Ectodermal cell (in vitro differentiated cells): ENCODE measurements at regions not wholly inside any gene's neighbourhood (a gene's known extent, or its start where the extent isn't known, plus 50 kb on each side); places are given as distances from the start of the nearest gene placed in this dataset.

Source experiments
- H3K27ac ChIP-seq: 2 replicates; pipeline ENCODE4 v1.7.0; 2013; ENCODE audit warnings: mild to moderate bottlenecking, low read depth, low read length; ENCODE audit not compliant: insufficient read depth, poor library complexity, severe bottlenecking
- H3K27me3 ChIP-seq: 2 replicates; pipeline ENCODE4 v1.7.0; 2013; ENCODE audit warnings: mild to moderate bottlenecking, low read length; ENCODE audit not compliant: insufficient read depth, control insufficient read depth, poor library complexity, severe bottlenecking
- H3K36me3 ChIP-seq: one replicate; pipeline ENCODE4 v1.7.0; 2013; ENCODE audit warnings: low read length; ENCODE audit not compliant: control insufficient read depth, insufficient read depth
- H3K4me1 ChIP-seq: one replicate; pipeline ENCODE4 v1.7.0; 2013; ENCODE audit warnings: low read length; ENCODE audit not compliant: control insufficient read depth, insufficient read depth
- H3K4me3 ChIP-seq: 2 replicates; pipeline ENCODE4 v1.7.0; 2013; ENCODE audit warnings: low read depth, low read length, control low read depth; ENCODE audit not compliant: insufficient read depth
- H3K9me3 ChIP-seq: 2 replicates; pipeline ENCODE4 v1.7.0; 2013; ENCODE audit warnings: mild to moderate bottlenecking, low read length, moderate library complexity; ENCODE audit not compliant: control insufficient read depth
- WGBS, 2 experiments: methylation state at CpG; one replicate each; pipeline ENCODE4 v1.1.7; 2013; ENCODE audit warnings: missing lambda C conversion rate in 2 of 2; 5-methylcytosine and 5-hydroxymethylcytosine counted together

DNA sequence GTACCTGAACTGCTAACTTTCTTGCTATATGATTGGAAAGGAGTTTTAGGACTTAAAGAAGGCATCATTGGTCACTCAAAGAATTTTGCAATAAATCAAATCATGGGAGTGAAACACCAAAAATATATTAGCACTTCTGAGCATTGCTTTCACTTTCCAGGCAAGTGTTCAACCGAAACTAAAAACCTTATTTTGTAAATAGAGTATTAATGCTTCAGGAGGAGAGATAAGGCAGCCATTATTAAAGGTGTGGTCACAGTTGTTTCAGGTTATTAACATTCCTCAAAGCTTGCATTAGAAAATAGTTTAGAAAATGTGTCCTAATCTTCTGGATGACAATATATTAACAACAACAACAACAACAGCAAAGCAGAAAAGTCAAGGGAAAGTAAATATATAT lies 92.3 kb upstream of the TLL1 start:
- Histone ChIP-seq H3K36me3 (no peaks in the 10 kb centered on the region), H3K9me3 (no peaks in the 10 kb centered on the region), H3K27ac (no peak overlapping the region), H3K4me1 (no peaks in the 10 kb centered on the region), H3K4me3 (no peak overlapping the region), H3K27me3 (no peaks in the 10 kb centered on the region)
- whole genome bisulfite sequencing, 2 experiments, result 80 to 86% methylated on average over 1 of the region's 1 CpG

DNA sequence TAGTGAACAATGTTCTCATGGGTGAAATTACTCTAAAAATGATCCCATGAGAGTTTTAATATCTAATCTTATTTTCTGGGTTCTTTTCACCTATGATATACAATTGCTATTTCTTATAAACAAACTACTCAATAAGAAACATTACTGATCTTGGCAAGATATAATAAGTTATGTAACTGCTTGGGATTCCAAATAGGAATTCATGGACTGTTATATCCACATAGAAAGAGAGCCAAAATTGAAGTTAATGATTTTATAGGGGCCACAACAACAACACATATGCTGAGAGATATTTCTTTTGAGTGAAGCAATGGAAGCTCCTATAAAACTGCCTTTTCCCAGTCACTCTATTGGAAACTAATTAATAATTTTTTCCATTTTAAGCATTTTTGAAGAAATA lies 90.4 kb upstream of the TLL1 start:
- Histone ChIP-seq H3K36me3 (no peaks in the 10 kb centered on the region), H3K9me3 (no peaks in the 10 kb centered on the region), H3K4me3 (no peak overlapping the region), H3K27ac (no peak overlapping the region), H3K27me3 (no peaks in the 10 kb centered on the region), H3K4me1 (no peaks in the 10 kb centered on the region)

DNA sequence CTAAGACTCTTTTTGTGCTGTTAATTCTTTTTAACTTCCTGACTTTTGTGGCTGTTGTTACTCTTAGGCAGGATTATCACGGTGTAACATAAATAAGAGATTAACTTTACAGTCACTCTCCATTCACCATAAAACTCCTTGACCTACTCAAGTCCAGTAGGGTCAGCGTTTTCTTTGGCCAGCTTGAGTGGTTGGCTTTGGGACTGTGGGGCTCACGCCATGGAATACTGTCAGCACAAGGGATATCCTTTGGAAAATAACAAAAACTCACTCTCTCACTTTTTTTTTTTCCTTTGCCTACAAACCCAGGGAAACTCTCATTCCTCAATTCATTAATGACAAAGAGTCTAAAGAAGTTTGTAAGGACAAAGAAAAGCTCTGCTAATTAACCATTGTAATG lies 89.4 kb upstream of the TLL1 start:
- H3K4me1 ChIP-seq, result no peaks in the 10 kb centered on the region
- H3K9me3 ChIP-seq, result no peaks in the 10 kb centered on the region
- H3K4me3 ChIP-seq, result no peak overlapping the region
- H3K27ac ChIP-seq, result no peak overlapping the region
- WGBS, 2 experiments, result 58 to 69% methylated on average over 3 of the region's 3 CpGs
- no peaks in the 10 kb centered on the region for H3K36me3 ChIP-seq
- no peaks in the 10 kb centered on the region for H3K27me3 ChIP-seq

DNA sequence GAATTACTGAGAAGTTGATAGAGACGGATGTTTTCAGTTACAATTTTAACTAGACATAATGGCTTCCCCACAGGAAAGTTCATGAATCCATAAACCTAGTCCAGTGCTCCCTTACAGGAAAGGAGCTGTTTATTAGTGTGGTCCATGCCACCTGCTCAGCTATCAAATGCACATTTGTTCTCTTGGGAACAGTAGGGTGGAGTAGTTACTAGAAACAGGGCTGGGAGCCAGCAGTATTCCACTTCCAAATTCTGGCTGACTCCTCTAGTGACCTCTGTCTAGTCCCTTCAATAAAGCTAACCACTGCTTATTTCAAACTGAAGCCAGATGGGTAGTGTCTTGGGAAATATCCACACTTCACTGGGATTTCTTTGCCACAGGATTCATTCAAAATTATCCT lies 88.4 kb upstream of the TLL1 start:
- Histone ChIP-seq H3K27me3 (no peaks in the 10 kb centered on the region), H3K4me1 (no peaks in the 10 kb centered on the region), H3K36me3 (no peaks in the 10 kb centered on the region), H3K9me3 (no peaks in the 10 kb centered on the region), H3K4me3 (no peak overlapping the region), H3K27ac (no peak overlapping the region)
- WGBS, 2 experiments, result 93 to 100% methylated on average over 1 of the region's 1 CpG

DNA sequence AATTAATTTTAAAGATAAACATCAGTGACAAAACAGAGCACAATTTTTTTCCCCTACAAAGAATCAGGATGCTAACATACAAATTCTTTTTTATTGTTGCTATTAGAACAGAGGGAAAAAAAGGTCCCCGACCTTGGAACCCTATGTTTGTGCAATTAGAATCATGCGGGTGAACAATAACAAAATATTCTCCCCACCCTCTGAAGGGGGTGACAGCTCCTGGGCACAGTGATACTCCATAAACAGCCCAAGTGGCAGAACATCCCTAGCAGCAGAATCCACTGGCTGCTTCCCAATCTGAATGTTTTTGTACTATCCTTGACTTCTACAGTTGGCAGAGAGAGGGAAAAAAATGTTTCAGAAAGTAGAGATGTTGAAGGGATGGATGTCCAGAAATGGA lies 87.7 kb upstream of the TLL1 start:
- no peaks in the 10 kb centered on the region for H3K36me3 ChIP-seq
- WGBS, 2 experiments, result 88 to 100% methylated on average over 1 to 2 of the region's 2 CpGs
- no peaks in the 10 kb centered on the region for H3K27me3 ChIP-seq
- no peak overlapping the region for H3K27ac ChIP-seq
- no peaks in the 10 kb centered on the region for H3K4me1 ChIP-seq
- H3K4me3 ChIP-seq, result no peak overlapping the region
- no peaks in the 10 kb centered on the region for H3K9me3 ChIP-seq

DNA sequence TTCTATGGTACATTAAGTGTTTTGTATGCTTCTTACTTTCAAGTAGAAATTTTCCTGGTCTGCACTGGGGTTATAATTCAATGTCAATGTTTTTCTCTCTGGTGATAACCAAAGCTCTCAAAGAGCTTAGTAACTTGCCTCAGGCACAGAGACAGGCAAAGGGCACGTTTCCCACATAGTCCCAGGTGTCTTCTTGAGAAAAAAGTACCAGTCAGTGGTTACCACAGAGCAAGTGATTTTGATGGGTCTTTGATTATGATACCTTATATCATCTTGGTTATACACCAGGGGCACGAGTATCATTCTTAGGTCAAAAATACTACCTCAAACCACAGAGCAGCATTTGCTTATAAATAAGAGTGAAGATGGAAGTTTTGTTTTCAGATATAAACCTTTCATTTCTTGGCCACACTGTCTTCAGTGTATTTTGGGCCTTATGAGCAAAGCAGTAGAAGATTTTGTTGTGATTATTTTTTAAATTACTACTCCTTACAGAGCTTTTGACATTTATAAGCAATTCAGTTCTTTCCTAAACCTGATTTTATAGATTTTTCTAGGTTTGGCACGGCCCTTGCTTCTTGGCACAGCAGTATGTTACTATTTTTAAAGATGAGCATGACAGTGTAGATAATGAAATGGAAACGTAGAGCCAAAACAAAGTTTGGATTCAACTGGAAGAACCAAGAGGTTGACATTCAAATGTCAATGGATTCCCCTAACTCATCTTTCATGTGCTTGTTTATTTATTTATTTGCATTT lies 85.3 kb upstream of the TLL1 start:
- H3K27me3 ChIP-seq, result no peaks in the 10 kb centered on the region
- no peak overlapping the region for H3K4me3 ChIP-seq
- H3K9me3 ChIP-seq, result no peaks in the 10 kb centered on the region
- no peaks in the 10 kb centered on the region for H3K36me3 ChIP-seq
- no peaks in the 10 kb centered on the region for H3K4me1 ChIP-seq
- 86 to 92% methylated on average over 3 to 4 of the region's 4 CpGs for WGBS, 2 experiments
- no peak overlapping the region for H3K27ac ChIP-seq

DNA sequence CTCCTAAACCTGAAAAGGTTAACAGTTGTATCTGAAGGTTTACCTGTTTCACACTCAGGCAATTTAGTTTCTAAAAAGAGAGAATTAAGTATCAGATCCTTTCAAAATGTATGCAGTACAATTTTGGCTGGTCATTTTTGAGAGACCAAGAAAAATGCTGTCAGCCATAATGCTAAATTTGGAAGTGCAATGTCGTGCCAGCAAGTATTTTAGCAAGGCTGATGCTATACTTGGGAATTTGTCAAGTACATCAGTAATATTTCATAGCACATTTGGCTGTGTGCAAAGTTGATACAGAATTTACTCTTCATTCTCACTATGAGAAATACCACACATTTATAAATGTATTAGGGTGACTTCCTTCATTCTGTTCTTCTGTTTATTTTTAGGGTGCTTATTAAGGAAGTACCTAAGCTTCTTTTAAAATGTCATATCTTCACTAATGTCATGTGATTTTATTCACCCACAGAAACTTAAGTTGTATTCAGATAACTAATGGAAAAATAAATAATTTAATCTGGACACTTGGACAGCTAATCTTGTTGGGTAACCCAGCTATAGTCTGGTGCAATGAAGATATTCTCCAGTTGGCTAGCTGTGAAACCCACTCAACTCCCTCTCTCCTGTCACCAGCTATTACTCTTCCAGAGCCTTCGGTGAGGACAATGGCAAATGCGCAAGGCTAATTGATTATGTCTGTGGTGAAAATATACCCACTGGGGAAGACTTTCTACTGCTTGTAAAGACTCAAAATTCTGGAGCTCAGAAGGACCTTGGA lies 84.2 kb upstream of the TLL1 start:
- no peak overlapping the region for H3K4me3 ChIP-seq
- WGBS, 2 experiments, result 97 to 100% methylated on average over 3 of the region's 3 CpGs

DNA sequence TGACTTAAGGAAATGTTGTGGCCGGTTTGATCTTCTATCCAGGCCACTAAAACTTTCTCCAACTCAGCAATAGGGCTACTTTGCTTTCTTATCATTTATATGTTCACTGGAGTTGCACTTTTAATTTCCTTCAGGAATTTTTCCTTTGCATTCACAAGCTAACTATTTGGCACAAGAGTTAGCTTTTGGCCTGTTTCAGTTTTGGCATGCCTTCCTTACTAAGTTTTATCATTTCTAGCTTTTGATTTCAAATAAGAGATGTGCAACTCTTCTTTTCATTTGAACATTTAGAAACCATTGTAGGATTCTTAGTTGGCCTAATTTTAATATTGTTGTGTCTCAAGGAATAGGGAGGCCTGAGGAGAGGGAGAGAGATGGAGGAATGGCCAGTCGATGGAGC lies 79.8 kb upstream of the TLL1 start:
- no peaks in the 10 kb centered on the region for H3K27me3 ChIP-seq
- no peak overlapping the region for H3K27ac ChIP-seq
- H3K36me3 ChIP-seq, result no peaks in the 10 kb centered on the region
- H3K9me3 ChIP-seq, result no peaks in the 10 kb centered on the region
- H3K4me3 ChIP-seq, result no peak overlapping the region
- 84 to 92% methylated on average over 1 to 2 of the region's 2 CpGs for WGBS, 2 experiments
- H3K4me1 ChIP-seq, result no peaks in the 10 kb centered on the region

More for the DNA sequence above, 84.2 kb upstream of the TLL1 start:
- H3K9me3 ChIP-seq, result no peaks in the 10 kb centered on the region
- H3K27ac ChIP-seq, result no peak overlapping the region
- H3K27me3 ChIP-seq, result no peaks in the 10 kb centered on the region
- H3K36me3 ChIP-seq, result no peaks in the 10 kb centered on the region
- H3K4me1 ChIP-seq, result no peaks in the 10 kb centered on the region

DNA sequence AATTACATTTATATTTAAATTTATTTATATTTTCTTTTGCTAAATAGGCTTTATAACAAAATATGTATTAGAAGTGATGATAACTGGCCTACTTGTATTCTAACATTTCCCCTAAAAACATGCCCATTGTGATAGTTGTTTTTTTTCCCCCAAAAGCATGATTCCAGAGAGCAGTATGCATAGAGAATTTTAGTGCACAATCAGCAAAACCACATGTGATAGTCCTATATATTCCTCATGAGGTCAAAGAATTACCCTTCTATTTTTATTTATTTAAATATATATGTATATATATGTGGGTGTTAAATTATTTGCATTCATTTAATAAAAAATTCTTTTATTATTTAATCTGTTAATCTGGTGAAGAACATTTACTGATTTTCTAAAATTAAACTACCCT lies 78.2 kb upstream of the TLL1 start:
- H3K4me3 ChIP-seq, result no peak overlapping the region
- no peaks in the 10 kb centered on the region for H3K4me1 ChIP-seq
- no peaks in the 10 kb centered on the region for H3K36me3 ChIP-seq
- H3K9me3 ChIP-seq, result no peaks in the 10 kb centered on the region
- H3K27me3 ChIP-seq, result no peaks in the 10 kb centered on the region
- H3K27ac ChIP-seq, result no peak overlapping the region

DNA sequence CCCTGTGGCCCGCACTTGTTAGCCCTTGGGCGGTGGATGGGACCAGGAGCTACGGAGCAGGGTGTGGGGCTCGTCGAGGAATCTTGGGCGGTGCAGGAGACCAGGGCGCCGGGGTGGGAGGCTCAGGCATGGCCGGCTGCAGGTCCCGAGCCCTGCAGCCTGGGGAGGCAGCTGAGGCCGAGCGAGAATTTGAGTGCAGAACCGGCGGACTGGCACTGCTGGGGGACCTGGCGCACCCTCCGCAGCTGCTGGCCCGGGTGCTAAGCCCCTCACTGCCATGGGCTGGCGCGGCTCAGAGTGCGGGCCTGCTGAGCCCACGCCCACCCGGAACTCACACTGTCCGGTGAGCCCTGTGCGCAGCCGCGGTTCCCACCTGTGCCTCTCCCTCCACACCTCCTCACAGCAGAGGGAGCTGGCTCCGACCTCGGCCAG lies 73.6 kb upstream of the TLL1 start:
- WGBS, 2 experiments, result 90 to 91% methylated on average over 28 of the region's 28 CpGs
- no peaks in the 10 kb centered on the region for H3K9me3 ChIP-seq
- H3K36me3 ChIP-seq, result no peaks in the 10 kb centered on the region
- H3K27me3 ChIP-seq, result no peaks in the 10 kb centered on the region
- no peaks in the 10 kb centered on the region for H3K4me1 ChIP-seq
- no peak overlapping the region for H3K4me3 ChIP-seq
- no peak overlapping the region for H3K27ac ChIP-seq
